ENCODE measurements at regions not wholly inside any gene's neighbourhood (a gene's known extent, or its start where the extent isn't known, plus 50 kb on each side); places are given as distances from the start of the nearest gene placed in this dataset.
"Not testable (repeated sequence)": the region's sequence is repeated elsewhere in the genome, so short reads cannot be mapped to it uniquely, and the experiment has no call there.

GRCh38 chr12:62192903-62193250, 67.3 kb upstream of the USP15 start:
- TF ChIP-seq JUND (IDR thresholded peaks at IDR 0.05; ENCODE audit: low read depth) = no peak
- in situ Hi-C loops (cut with HindIII; ENCODE audit: low pct_unique_long_range_greater_than_20kb, low sequenced_read_pairs) = no loop called here
- no peak for DNase-seq (ENCODE audit: low read depth in 1 of 2, low spot score in 1 of 2)

- TF ChIP-seq JUND (IDR thresholded peaks at IDR 0.05; ENCODE audit: low read depth) = no peak
- no peak for DNase-seq (ENCODE audit: low read depth in 1 of 2, low spot score in 1 of 2)
- in situ Hi-C loops (cut with HindIII; ENCODE audit: low pct_unique_long_range_greater_than_20kb, low sequenced_read_pairs) = no loop called here
Measured at GRCh38 chr12:62194031-62194430, 66.2 kb upstream of the USP15 start.

- TF ChIP-seq JUND (IDR thresholded peaks at IDR 0.05; ENCODE audit: low read depth) = no peak
- in situ Hi-C loops (cut with HindIII; ENCODE audit: low pct_unique_long_range_greater_than_20kb, low sequenced_read_pairs) = no loop called here
- DNase-seq (ENCODE audit: low read depth in 1 of 2, low spot score in 1 of 2) = no peak
Measured at GRCh38 chr12:62194616-62195015, 65.6 kb upstream of the USP15 start.

GRCh38 chr12:62196146-62196545, 64.1 kb upstream of the USP15 start:
- TF ChIP-seq JUND (IDR thresholded peaks at IDR 0.05; ENCODE audit: low read depth) = no peak
- in situ Hi-C loops (cut with HindIII; ENCODE audit: low pct_unique_long_range_greater_than_20kb, low sequenced_read_pairs) = no loop called here

GRCh38 chr12:62202861-62203260, 57.3 kb upstream of the USP15 start:
- DNase-seq (ENCODE audit: low read depth in 1 of 2, low spot score in 1 of 2); in situ Hi-C loops (cut with HindIII; ENCODE audit: low pct_unique_long_range_greater_than_20kb, low sequenced_read_pairs): not testable (repeated sequence)

More at GRCh38 chr12:62196146-62196545, 64.1 kb upstream of the USP15 start:
- no peak for DNase-seq (ENCODE audit: low read depth in 1 of 2, low spot score in 1 of 2)

- no peak for TF ChIP-seq JUND (IDR thresholded peaks at IDR 0.05; ENCODE audit: low read depth)
- no peak for DNase-seq (ENCODE audit: low read depth in 1 of 2, low spot score in 1 of 2)
- in situ Hi-C loops (cut with HindIII; ENCODE audit: low pct_unique_long_range_greater_than_20kb, low sequenced_read_pairs) = no loop called here
Measured at GRCh38 chr12:62205346-62205745, 54.9 kb upstream of the USP15 start.

- TF ChIP-seq JUND (IDR thresholded peaks at IDR 0.05; ENCODE audit: low read depth) = no peak
- in situ Hi-C loops (cut with HindIII; ENCODE audit: low pct_unique_long_range_greater_than_20kb, low sequenced_read_pairs) = no loop called here
- no peak for DNase-seq (ENCODE audit: low read depth in 1 of 2, low spot score in 1 of 2)
Measured at GRCh38 chr12:62207248-62207647, 53.0 kb upstream of the USP15 start.
